Ovary (tissue), 7 donors: ENCODE measurements at regions not wholly inside any gene's neighbourhood (a gene's known extent, or its start where the extent isn't known, plus 50 kb on each side); places are given as distances from the start of the nearest gene placed in this dataset.

Experiments
- DNase-seq, 5 donors: peaks; one replicate each; pipeline ENCODE4 v3.0.0-alpha.2; 2019 to 2020
- H3K27ac ChIP-seq, 2 donors: fragments of 200-600 bp; one replicate each; pipeline versions ENCODE4 v1.5.1 to v1.8.0; 2019 to 2022
- H3K27me3 ChIP-seq: fragments of 200-600 bp; one replicate; pipeline ENCODE4 v1.8.0; 2022
- H3K36me3 ChIP-seq: fragments of 200-600 bp; sonication (generic); one replicate; pipeline ENCODE4 v1.5.1; 2019
- H3K4me1 ChIP-seq: one replicate; pipeline ENCODE4 v1.8.1; 2013; ENCODE audit warnings: mild to moderate bottlenecking, moderate library complexity; ENCODE audit not compliant: insufficient read depth
- H3K4me3 ChIP-seq: fragments of 200-600 bp; sonication (generic); one replicate; pipeline ENCODE4 v1.5.1; 2017
- H3K9me3 ChIP-seq, 2 donors: fragments of 200-600 bp in 1 of 2; sonication (generic) in 1 of 2; one replicate each; pipeline versions ENCODE4 v1.5.1 to v1.8.1; 2013 to 2019; ENCODE audit warnings: mild to moderate bottlenecking in 1 of 2, moderate library complexity in 1 of 2
- EP300 ChIP-seq: sonication (generic); formaldehyde crosslinking; IDR thresholded peaks from one replicate; pipeline ENCODE4 v1.6.1; 2017; ENCODE audit warnings: antibody characterized with exemption
- POLR2A ChIP-seq: fragments of 450-650 bp; IDR thresholded peaks from one replicate; pipeline ENCODE4 v1.6.1; 2017; ENCODE audit warnings: antibody characterized with exemption, mild to moderate bottlenecking, moderate library complexity
- WGBS, 3 donors: extraction: QIAGEN DNeasy Blood & Tissue Kit in 1 of 3; methylation state at CpG; one replicate each; pipeline versions ENCODE4 v1.1.5 to v1.1.7; 2013 to 2017; 5-methylcytosine and 5-hydroxymethylcytosine counted together
- intact Hi-C, 4 donors: fragments of 100-400 bp; cut with DNase I; formaldehyde crosslinking; loops; one replicate each; pipeline versions ENCODE4 v1.11.0 to v1.15.1; 2022 to 2023
- TF ChIP-seq, protein P1 (sequence below), 3 donors: fragments of 450-650 bp in 2 of 3; fragments of 200-600 bp in 1 of 3; IDR thresholded peaks; one replicate each; pipeline versions ENCODE4 v1.5.1 to v1.8.0; 2016 to 2022; ENCODE audit warnings: antibody characterized with exemption in 3 of 3, mild to moderate bottlenecking in 1 of 3
- donor health status: DM: no; HTN: no; CAD: no; lungs with moderate emphysema.
- donor health status: DM: no; HTN: no; CAD: no.
- donor health status: Bipolar disorder and iron deficiency.
- donor health status: DM: no; HTN: no; CAD: no.
- donor health status: DM: yes; HTN: yes; CAD: no.

DNA sequence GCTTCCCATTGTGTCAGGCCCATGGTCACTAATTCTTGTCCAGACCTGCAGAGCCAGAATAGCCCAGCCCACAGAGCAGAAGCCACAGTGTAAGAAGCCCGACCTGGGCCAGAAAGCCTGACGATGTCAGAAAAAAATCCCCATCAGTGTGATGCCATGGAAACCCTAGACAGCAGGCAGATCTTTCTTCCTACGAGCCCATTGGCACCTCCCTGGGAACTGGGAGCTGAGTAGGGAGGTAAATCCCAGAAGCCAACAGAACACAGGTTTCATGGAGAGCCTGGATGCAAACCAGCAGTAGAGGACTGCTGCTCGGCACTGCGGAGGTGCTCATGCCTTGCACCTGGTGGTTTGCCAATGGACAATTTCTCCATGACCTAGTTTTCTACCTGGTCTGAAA, 82.2 kb upstream of the SLC22A16 start:
- intact Hi-C loops: no loop called here
- no peaks in the 10 kb centered on the region for H3K27me3 ChIP-seq
- H3K27ac ChIP-seq: no peak overlapping the region
- TF ChIP-seq EP300 (no peak), POLR2A (no peak)
- TF ChIP-seq, protein P1, sequence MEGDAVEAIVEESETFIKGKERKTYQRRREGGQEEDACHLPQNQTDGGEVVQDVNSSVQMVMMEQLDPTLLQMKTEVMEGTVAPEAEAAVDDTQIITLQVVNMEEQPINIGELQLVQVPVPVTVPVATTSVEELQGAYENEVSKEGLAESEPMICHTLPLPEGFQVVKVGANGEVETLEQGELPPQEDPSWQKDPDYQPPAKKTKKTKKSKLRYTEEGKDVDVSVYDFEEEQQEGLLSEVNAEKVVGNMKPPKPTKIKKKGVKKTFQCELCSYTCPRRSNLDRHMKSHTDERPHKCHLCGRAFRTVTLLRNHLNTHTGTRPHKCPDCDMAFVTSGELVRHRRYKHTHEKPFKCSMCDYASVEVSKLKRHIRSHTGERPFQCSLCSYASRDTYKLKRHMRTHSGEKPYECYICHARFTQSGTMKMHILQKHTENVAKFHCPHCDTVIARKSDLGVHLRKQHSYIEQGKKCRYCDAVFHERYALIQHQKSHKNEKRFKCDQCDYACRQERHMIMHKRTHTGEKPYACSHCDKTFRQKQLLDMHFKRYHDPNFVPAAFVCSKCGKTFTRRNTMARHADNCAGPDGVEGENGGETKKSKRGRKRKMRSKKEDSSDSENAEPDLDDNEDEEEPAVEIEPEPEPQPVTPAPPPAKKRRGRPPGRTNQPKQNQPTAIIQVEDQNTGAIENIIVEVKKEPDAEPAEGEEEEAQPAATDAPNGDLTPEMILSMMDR (IDR thresholded peaks at IDR 0.05): no peak
- no peak for DNase-seq
- no peaks in the 10 kb centered on the region for H3K4me1 ChIP-seq
- H3K9me3 ChIP-seq: peaks cover 0 to 3% of the 10 kb centered on the region in 2 donors
- H3K4me3 ChIP-seq: no peak overlapping the region
- WGBS, 3 donors: 73 to 81% (median 77%) methylated on average over 5 of the region's 5 CpGs
- no peaks in the 10 kb centered on the region for H3K36me3 ChIP-seq

DNA sequence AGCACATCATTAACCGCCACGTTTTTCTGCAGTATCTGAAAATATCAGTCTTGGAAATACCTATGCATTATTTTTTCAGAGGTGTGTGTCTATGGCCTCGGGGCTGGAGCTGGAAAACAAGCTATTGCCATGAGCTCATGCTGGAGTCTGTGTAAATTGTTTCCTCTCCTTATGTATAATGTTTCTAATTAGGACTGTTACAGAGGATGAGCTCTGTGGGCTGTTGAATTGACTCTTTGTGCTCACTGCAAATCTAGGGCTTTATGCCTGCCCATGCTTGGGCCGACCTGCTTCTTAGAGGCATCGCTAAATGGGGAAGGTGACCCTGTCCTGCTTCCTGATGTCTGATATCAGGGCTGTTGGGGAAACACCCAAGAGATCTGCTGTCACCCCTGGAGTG, 80.8 kb upstream of the SLC22A16 start:
- no peak overlapping the region for H3K27ac ChIP-seq
- H3K4me3 ChIP-seq: no peak overlapping the region
- no peaks in the 10 kb centered on the region for H3K36me3 ChIP-seq
- DNase-seq: no peak
- no peaks in the 10 kb centered on the region for H3K27me3 ChIP-seq
- no peaks in the 10 kb centered on the region for H3K4me1 ChIP-seq
- TF ChIP-seq, protein P1 (IDR thresholded peaks at IDR 0.05): no peak
- TF ChIP-seq POLR2A: no peak
- TF ChIP-seq EP300: no peak
- intact Hi-C loops: no loop called here
- 71 to 78% (median 74%) methylated on average over 5 of the region's 5 CpGs for WGBS, 3 donors
- H3K9me3 ChIP-seq: peaks cover 0 to 3% of the 10 kb centered on the region in 2 donors

DNA sequence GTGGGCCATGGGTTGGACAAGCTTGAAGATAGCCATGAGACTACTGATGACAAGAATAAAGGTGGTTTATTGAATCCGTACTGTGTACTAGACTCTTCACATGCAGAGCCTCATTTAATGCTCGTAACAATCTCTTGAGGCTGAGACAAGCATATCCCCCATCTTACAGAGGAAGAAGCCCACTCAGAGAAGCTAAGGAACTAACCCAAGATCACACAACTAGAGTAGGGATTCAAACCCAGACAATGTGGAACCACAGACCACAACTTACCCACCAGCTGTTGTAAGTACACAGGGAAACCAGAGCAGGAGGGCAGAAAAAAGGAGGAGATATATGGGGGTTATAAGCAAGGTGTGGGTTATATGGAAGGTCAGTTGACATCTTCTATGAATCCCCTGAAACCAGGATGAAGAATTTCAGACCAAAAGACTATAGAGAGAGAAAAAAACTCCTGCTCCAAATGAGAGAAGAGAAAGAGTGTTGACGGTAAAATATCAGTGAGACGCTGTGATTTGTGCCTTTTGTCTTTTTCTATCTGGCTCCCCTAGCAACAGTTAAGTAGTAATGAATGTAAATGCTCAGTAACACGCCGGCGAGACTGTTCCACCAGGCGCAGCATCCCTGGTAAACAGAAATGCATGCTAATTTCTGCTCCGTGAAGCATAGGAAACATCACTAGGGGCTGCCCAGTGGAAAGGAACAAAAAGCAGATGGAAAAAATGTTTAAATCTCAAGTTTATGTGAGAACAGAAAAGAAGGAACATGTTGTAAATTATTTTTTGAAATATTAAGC, 80.1 kb upstream of the SLC22A16 start:
- 76 to 82% (median 79%) methylated on average over 9 of the region's 9 CpGs for WGBS, 3 donors
- peaks cover 0 to 3% of the 10 kb centered on the region in 2 donors for H3K9me3 ChIP-seq
- no peaks in the 10 kb centered on the region for H3K27me3 ChIP-seq
- H3K36me3 ChIP-seq: no peaks in the 10 kb centered on the region
- intact Hi-C loops: no loop called here
- no peaks in the 10 kb centered on the region for H3K4me1 ChIP-seq
- H3K4me3 ChIP-seq: no peak overlapping the region
- H3K27ac ChIP-seq: no peak overlapping the region
- DNase-seq: no peak
- TF ChIP-seq, protein P1 (IDR thresholded peaks at IDR 0.05): no peak
- TF ChIP-seq EP300 (no peak), POLR2A (no peak)

DNA sequence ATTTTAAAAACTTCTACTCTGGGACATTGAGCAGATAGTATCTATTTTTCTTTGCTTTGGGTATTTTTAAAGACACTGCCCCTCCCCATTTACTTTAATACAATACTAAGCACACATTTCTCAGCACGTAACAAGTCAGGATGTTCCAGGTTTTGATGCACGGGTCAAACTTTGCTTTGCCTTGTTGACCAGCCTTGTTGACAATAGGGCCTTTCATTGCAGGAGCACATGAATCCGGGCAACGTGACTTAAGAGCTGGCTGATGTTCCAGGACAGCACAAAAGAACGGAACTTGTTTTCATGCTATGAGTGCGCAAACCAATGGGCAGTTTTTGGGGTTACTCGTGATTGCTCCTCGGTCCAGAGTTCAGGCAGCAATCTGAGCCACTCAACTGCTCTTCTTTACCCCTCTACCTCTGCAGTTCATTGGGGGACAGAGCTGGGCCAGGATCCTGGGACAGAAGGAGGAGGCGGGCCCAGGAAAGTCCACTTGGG, 78.6 kb upstream of the SLC22A16 start:
- no peak for DNase-seq
- WGBS, 3 donors: 93 to 94% (median 93%) methylated on average over 9 of the region's 9 CpGs
- intact Hi-C loops: no loop called here
- Histone ChIP-seq H3K36me3 (no peaks in the 10 kb centered on the region), H3K9me3 (peaks cover 0 to 3% of the 10 kb centered on the region in 2 donors), H3K4me3 (no peak overlapping the region), H3K27me3 (no peaks in the 10 kb centered on the region), H3K27ac (no peak overlapping the region), H3K4me1 (no peaks in the 10 kb centered on the region)
- TF ChIP-seq, protein P1 (IDR thresholded peaks at IDR 0.05): no peak
- TF ChIP-seq EP300 (no peak), POLR2A (no peak)
